ENCODE measurements at regions not wholly inside any gene's neighbourhood (a gene's known extent, or its start where the extent isn't known, plus 50 kb on each side); places are given as distances from the start of the nearest gene placed in this dataset.

DNA sequence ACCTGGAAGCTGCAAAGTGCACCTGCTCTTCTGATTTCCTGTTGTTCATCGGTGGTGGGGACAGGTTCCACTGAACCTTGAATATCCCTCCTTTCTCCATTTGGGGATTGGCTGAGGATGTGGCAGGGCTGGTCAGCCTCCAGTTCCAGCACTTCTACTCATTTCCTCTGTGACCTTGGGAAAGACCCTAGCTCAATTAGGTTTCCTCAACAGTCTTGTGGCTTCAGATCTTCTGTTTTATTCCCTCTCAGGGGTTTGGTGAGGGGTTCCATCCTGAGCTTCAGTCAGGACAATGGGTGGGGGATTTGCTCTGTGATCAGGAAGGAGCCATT is 317.1 kb upstream of the PROX1 start:
- TF ChIP-seq, protein P1, sequence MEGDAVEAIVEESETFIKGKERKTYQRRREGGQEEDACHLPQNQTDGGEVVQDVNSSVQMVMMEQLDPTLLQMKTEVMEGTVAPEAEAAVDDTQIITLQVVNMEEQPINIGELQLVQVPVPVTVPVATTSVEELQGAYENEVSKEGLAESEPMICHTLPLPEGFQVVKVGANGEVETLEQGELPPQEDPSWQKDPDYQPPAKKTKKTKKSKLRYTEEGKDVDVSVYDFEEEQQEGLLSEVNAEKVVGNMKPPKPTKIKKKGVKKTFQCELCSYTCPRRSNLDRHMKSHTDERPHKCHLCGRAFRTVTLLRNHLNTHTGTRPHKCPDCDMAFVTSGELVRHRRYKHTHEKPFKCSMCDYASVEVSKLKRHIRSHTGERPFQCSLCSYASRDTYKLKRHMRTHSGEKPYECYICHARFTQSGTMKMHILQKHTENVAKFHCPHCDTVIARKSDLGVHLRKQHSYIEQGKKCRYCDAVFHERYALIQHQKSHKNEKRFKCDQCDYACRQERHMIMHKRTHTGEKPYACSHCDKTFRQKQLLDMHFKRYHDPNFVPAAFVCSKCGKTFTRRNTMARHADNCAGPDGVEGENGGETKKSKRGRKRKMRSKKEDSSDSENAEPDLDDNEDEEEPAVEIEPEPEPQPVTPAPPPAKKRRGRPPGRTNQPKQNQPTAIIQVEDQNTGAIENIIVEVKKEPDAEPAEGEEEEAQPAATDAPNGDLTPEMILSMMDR (optimal IDR thresholded peaks at IDR 0.05 in 1 of 3, IDR thresholded peaks at IDR 0.05 in 1 of 3, conservative IDR thresholded peaks at IDR 0.05 in 1 of 3; ENCODE audit: extremely low read depth in 1 of 3, insufficient read depth in 2 of 3, low read length in 3 of 3) = no peak
- TF ChIP-seq EZH2 (IDR thresholded peaks at IDR 0.05; ENCODE audit: low read length) = no peak
